GM12878 (cell line): ENCODE measurements at regions not wholly inside any gene's neighbourhood (a gene's known extent, or its start where the extent isn't known, plus 50 kb on each side); places are given as distances from the start of the nearest gene placed in this dataset.

Experiments
- ATAC-seq: fragments of 200-7000 bp; cut with Tn5 transposase; 3 replicates; pipeline ENCODE4 v1.9.1; 2020; ENCODE audit warnings: mild to moderate bottlenecking, moderate library complexity
- BruUV-seq: library from RNA; stranded (reverse); fragments of 400-500 nt; replicated peaks from 2 replicates; lab custom pipeline; 2021; lab: Mats Ljungman, UMichigan
- CTCF ChIA-PET: fragments of 300-600 bp; sonication (Branson Sonifier 250); formaldehyde crosslinking; extraction: SDS; loops from one replicate; lab custom pipeline; 2021; ENCODE audit warnings: inconsistent platforms; lab: Yijun Ruan, JAX
- POLR2A ChIA-PET: fragments of 350-600 bp; formaldehyde crosslinking; extraction: SDS; loops from one replicate; lab custom pipeline; 2021; ENCODE audit warnings: inconsistent platforms; lab: Charles Lee
- RAD21 ChIA-PET: fragments of 300-600 bp; sonication (Branson Sonifier 250); formaldehyde crosslinking; loops from one replicate; lab custom pipeline; 2023; ENCODE audit warnings: antibody characterized with exemption; ENCODE audit not compliant: unreplicated experiment; lab: Charles Lee
- SMC1A ChIA-PET: fragments of 300-600 bp; sonication (Branson Sonifier 250); formaldehyde crosslinking; loops from one replicate; lab custom pipeline; 2023; ENCODE audit not compliant: unreplicated experiment, uncharacterized antibody; lab: Charles Lee
- DNase-seq: peaks from one replicate; pipeline ENCODE4 v3.0.0-alpha.2; 2011; ENCODE audit warnings: low read depth, low spot score
- FAIRE-seq: peaks from 3 replicates; lab custom pipeline; 2011; peaks lifted over from hg19 to GRCh38; lab: Jason Lieb, UNC
- H2AFZ ChIP-seq: 2 replicates; pipeline ENCODE4 v1.6.0; 2011; ENCODE audit warnings: low read depth, low read length, control low read depth; ENCODE audit not compliant: control insufficient read depth
- H3K27ac ChIP-seq: 2 replicates; pipeline ENCODE4 v1.5.1; 2011; ENCODE audit warnings: control low read depth; ENCODE audit not compliant: control insufficient read depth, insufficient read depth
- H3K27me3 ChIP-seq, 2 experiments: replicated peaks in 1 of 2; 2 replicates each; pipeline versions ENCODE4 v1.6.0 to v1.6.1; 2011; ENCODE audit warnings: low read length in 1 of 2; ENCODE audit not compliant: control insufficient read depth in 2 of 2, insufficient read depth in 2 of 2
- H3K36me3 ChIP-seq, 2 experiments: 2 replicates each; pipeline ENCODE4 v1.5.1; 2011; ENCODE audit warnings: low read length in 1 of 2; ENCODE audit not compliant: control insufficient read depth in 2 of 2, insufficient read depth in 2 of 2
- H3K4me1 ChIP-seq: 2 replicates; pipeline ENCODE4 v1.6.1; 2011; ENCODE audit warnings: mild to moderate bottlenecking, low read length, moderate library complexity, mixed read lengths; ENCODE audit not compliant: control insufficient read depth, insufficient read depth
- H3K4me2 ChIP-seq: 2 replicates; pipeline ENCODE4 v1.6.0; 2011; ENCODE audit warnings: control low read depth; ENCODE audit not compliant: control insufficient read depth, insufficient read depth
- H3K4me3 ChIP-seq: fragments of 200-600 bp; sonication (generic); 2 replicates; pipeline ENCODE4 v1.5.1; 2016
- H3K79me2 ChIP-seq: 2 replicates; pipeline ENCODE4 v1.6.0; 2011; ENCODE audit warnings: low read length; ENCODE audit not compliant: control insufficient read depth, insufficient read depth
- H3K9ac ChIP-seq: 2 replicates; pipeline ENCODE4 v1.8.0; 2011; ENCODE audit warnings: low read length, control low read depth, mixed read lengths; ENCODE audit not compliant: control insufficient read depth, insufficient read depth
- H3K9me3 ChIP-seq: replicated peaks from 3 replicates; pipeline ENCODE4 v1.5.1; 2011; ENCODE audit warnings: mild to moderate bottlenecking, low read length; ENCODE audit not compliant: control insufficient read depth, insufficient read depth
- H4K20me1 ChIP-seq: 2 replicates; pipeline ENCODE4 v1.6.0; 2011; ENCODE audit not compliant: control insufficient read depth, insufficient read depth
- BCLAF1 ChIP-seq: fragments of 450-650 bp; IDR thresholded peaks from 2 replicates; pipeline ENCODE4 v1.6.1; 2017; ENCODE audit warnings: antibody characterized with exemption, mild to moderate bottlenecking, moderate library complexity
- CHD2 ChIP-seq: IDR thresholded peaks from 2 replicates; pipeline ENCODE4 v1.6.1; 2011; ENCODE audit warnings: low read depth, low read length, improper control_type of control experiment, borderline replicate concordance
- EP300 ChIP-seq, 2 experiments: fragments of 150-350 bp in 1 of 2; IDR thresholded peaks; 2 replicates each; pipeline ENCODE4 v1.6.1; 2011 to 2012; ENCODE audit warnings: low read depth in 2 of 2, low read length in 2 of 2, borderline replicate concordance in 1 of 2, improper control_type of control experiment in 1 of 2, inconsistent platforms in 1 of 2; ENCODE audit not compliant: control insufficient read depth in 1 of 2
- HDAC2 ChIP-seq: fragments of 200-600 bp; sonication (generic); IDR thresholded peaks from 2 replicates; pipeline ENCODE4 v1.6.1; 2017
- MEF2A ChIP-seq: IDR thresholded peaks from 2 replicates; pipeline ENCODE4 v1.6.1; 2011; ENCODE audit warnings: low read depth, mild to moderate bottlenecking, low read length, moderate library complexity; ENCODE audit not compliant: insufficient read depth
- NFXL1 ChIP-seq: fragments of 450-650 bp; IDR thresholded peaks from 2 replicates; pipeline ENCODE4 v1.6.1; 2017; ENCODE audit warnings: antibody characterized with exemption, mild to moderate bottlenecking, borderline replicate concordance
- POLR2AphosphoS5 ChIP-seq: IDR thresholded peaks from 2 replicates; pipeline ENCODE4 v1.6.1; 2011; ENCODE audit warnings: mild to moderate bottlenecking, low read length, inconsistent platforms
- RELB ChIP-seq: fragments of 450-650 bp; IDR thresholded peaks from 2 replicates; pipeline ENCODE4 v1.6.1; 2017; ENCODE audit warnings: low read depth, mild to moderate bottlenecking, moderate library complexity
- SMARCA5 ChIP-seq: fragments of 450-650 bp; IDR thresholded peaks from 2 replicates; pipeline ENCODE4 v1.6.1; 2017; ENCODE audit warnings: mild to moderate bottlenecking
- SREBF2 ChIP-seq: IDR thresholded peaks from 2 replicates; pipeline ENCODE4 v1.6.1; 2012; ENCODE audit warnings: mild to moderate bottlenecking, low read length
- ZSCAN29 ChIP-seq: fragments of 450-650 bp; IDR thresholded peaks from 2 replicates; pipeline ENCODE4 v1.6.1; 2017; ENCODE audit warnings: mild to moderate bottlenecking, moderate library complexity
- WGBS: methylation state at CpG from one replicate; pipeline ENCODE4 v1.1.6; 2016; ENCODE audit warnings: low lambda C conversion rate; ENCODE audit not compliant: insufficient replicate concordance, insufficient coverage; ENCODE audit errors: missing lambda C conversion rate; 5-methylcytosine and 5-hydroxymethylcytosine counted together
- in situ Hi-C: fragments of 300-500 bp; cut with MboI; formaldehyde crosslinking; loops from 9 replicates; pipeline ENCODE4 v1.14.3; 2018; ENCODE audit warnings: mixed read lengths
- intact Hi-C: fragments of 100-400 bp; cut with micrococcal nuclease; formaldehyde crosslinking; loops from one replicate; pipeline ENCODE4 v1.14.2; 2022; ENCODE audit not compliant: unreplicated experiment
- TF ChIP-seq, protein P1 (sequence below), 3 experiments: IDR thresholded peaks in 2 of 3; conservative IDR thresholded peaks in 1 of 3; 2 replicates each; pipeline ENCODE4 v1.5.1; 2011; ENCODE audit warnings: low read depth in 3 of 3, low read length in 3 of 3, mild to moderate bottlenecking in 3 of 3, control low read depth in 2 of 3, moderate library complexity in 2 of 3, inconsistent platforms in 1 of 3, mixed read lengths in 1 of 3; ENCODE audit not compliant: control insufficient read depth in 2 of 3, insufficient read depth in 1 of 3; ENCODE audit errors: extremely low read depth in 1 of 3
- TF ChIP-seq, protein P2 (sequence below): IDR thresholded peaks from 2 replicates; pipeline ENCODE4 v1.6.1; 2011; ENCODE audit warnings: mild to moderate bottlenecking, low read depth, low read length, moderate library complexity; ENCODE audit not compliant: insufficient replicate concordance
- TF ChIP-seq, protein P3 (sequence below): fragments of 450-650 bp; IDR thresholded peaks from 2 replicates; pipeline ENCODE4 v1.6.1; 2016; ENCODE audit warnings: mild to moderate bottlenecking

DNA sequence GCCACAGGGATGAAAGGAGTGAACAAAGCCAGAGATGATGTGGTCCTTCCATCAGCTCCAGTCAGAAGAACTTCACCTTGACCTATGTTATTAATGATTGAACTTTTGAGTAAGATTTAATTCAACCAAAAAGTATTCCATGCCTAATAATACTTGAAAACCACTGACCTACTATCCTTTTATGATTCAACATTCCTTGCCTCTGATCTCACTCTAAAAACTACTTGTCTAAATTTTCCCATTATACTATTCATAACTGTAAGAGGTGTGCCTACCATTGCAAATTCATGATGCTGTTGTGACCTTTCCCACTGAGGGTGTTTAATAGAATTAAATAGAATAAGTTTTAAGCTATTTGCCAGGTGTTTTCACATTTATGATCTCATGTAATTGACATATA is 164.7 kb upstream of the GUCY1A2 start (continued):
- TF ChIP-seq RELB (no peak), SMARCA5 (no peak)
- TF ChIP-seq, all 136 proteins: peak for 0

- Histone ChIP-seq H3K79me2 (no peaks in the 10 kb centered on the region), H3K4me3 (no peak overlapping the region), H3K9ac (no peak overlapping the region), H4K20me1 (no peaks in the 10 kb centered on the region), H3K9me3 (no peaks in the 10 kb centered on the region), H3K4me2 (no peak overlapping the region), H3K27ac (no peak overlapping the region), H3K36me3 (no peaks in the 10 kb centered on the region), H2AFZ (no peak overlapping the region), H3K27me3 (peaks cover 0 to 2% of the 10 kb centered on the region in 2 experiments; a peak in 1 of 4 replicates), H3K4me1 (no peaks in the 10 kb centered on the region)
- intact Hi-C loops (no loop called here), in situ Hi-C loops (no loop called here)
- no TSS peak for BruUV-seq
- DNase-seq (no peak), ATAC-seq (no peak), FAIRE-seq (no peak)
- RAD21 ChIA-PET: no interaction called here
- CTCF ChIA-PET: no interaction called here
- POLR2A ChIA-PET: no interaction called here
- 0% methylated on average over 1 of the region's 1 CpG for WGBS
- SMC1A ChIA-PET: interaction anchor here (1.0 kb wide), 1 partner anchor 29 kb away, joined by 5 read pairs; no protein-coding TSS in a partner anchor
- TF ChIP-seq EP300 (IDR thresholded peaks at IDR 0.05; ENCODE audit: borderline replicate concordance in 1 of 2, control insufficient read depth in 1 of 2, low read depth in 2 of 2, low read length in 2 of 2) (no peak), MEF2A (no peak), HDAC2 (no peak), BCLAF1 (no peak), SREBF2 (no peak), NFXL1 (no peak), CHD2 (no peak), ZSCAN29 (no peak), POLR2AphosphoS5 (no peak)
- TF ChIP-seq, protein P1, sequence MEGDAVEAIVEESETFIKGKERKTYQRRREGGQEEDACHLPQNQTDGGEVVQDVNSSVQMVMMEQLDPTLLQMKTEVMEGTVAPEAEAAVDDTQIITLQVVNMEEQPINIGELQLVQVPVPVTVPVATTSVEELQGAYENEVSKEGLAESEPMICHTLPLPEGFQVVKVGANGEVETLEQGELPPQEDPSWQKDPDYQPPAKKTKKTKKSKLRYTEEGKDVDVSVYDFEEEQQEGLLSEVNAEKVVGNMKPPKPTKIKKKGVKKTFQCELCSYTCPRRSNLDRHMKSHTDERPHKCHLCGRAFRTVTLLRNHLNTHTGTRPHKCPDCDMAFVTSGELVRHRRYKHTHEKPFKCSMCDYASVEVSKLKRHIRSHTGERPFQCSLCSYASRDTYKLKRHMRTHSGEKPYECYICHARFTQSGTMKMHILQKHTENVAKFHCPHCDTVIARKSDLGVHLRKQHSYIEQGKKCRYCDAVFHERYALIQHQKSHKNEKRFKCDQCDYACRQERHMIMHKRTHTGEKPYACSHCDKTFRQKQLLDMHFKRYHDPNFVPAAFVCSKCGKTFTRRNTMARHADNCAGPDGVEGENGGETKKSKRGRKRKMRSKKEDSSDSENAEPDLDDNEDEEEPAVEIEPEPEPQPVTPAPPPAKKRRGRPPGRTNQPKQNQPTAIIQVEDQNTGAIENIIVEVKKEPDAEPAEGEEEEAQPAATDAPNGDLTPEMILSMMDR (IDR thresholded peaks at IDR 0.05 in 2 of 3, conservative IDR thresholded peaks at IDR 0.05 in 1 of 3; ENCODE audit: control insufficient read depth in 2 of 3, extremely low read depth in 1 of 3, insufficient read depth in 1 of 3, low read depth in 3 of 3, low read length in 3 of 3): no peak
- TF ChIP-seq, protein P2, sequence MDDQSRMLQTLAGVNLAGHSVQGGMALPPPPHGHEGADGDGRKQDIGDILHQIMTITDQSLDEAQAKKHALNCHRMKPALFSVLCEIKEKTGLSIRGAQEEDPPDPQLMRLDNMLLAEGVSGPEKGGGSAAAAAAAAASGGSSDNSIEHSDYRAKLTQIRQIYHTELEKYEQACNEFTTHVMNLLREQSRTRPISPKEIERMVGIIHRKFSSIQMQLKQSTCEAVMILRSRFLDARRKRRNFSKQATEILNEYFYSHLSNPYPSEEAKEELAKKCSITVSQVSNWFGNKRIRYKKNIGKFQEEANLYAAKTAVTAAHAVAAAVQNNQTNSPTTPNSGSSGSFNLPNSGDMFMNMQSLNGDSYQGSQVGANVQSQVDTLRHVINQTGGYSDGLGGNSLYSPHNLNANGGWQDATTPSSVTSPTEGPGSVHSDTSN: no peak
- TF ChIP-seq, protein P3, sequence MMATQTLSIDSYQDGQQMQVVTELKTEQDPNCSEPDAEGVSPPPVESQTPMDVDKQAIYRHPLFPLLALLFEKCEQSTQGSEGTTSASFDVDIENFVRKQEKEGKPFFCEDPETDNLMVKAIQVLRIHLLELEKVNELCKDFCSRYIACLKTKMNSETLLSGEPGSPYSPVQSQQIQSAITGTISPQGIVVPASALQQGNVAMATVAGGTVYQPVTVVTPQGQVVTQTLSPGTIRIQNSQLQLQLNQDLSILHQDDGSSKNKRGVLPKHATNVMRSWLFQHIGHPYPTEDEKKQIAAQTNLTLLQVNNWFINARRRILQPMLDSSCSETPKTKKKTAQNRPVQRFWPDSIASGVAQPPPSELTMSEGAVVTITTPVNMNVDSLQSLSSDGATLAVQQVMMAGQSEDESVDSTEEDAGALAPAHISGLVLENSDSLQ: no peak
These were observed 162.0 kb upstream of the GUCY1A2 start for GRCh38 chr11:107180236-107180635.
